ACC112 (cell line): ENCODE measurements at regions not wholly inside any gene's neighbourhood (a gene's known extent, or its start where the extent isn't known, plus 50 kb on each side); places are given as distances from the start of the nearest gene placed in this dataset.

Source experiments
- H2AFZ ChIP-seq: fragments of 200-600 bp; sonication (generic); one replicate; pipeline ENCODE4 v1.6.0; 2017; ENCODE audit warnings: antibody characterized with exemption, low read length; ENCODE audit not compliant: unreplicated experiment
- H3K27ac ChIP-seq: fragments of 200-600 bp; sonication (generic); 2 replicates; pipeline ENCODE4 v1.5.1; 2014; ENCODE audit warnings: low read depth, mild to moderate bottlenecking, antibody characterized with exemption, low read length, moderate library complexity
- H3K27me3 ChIP-seq: fragments of 200-600 bp; sonication (generic); 2 replicates; pipeline ENCODE4 v1.6.1; 2014; ENCODE audit warnings: mild to moderate bottlenecking, antibody characterized with exemption, low read length, moderate library complexity, mixed read lengths; ENCODE audit not compliant: insufficient read depth
- H3K36me3 ChIP-seq: fragments of 200-600 bp; sonication (generic); 2 replicates; pipeline ENCODE4 v1.6.1; 2016; ENCODE audit warnings: mild to moderate bottlenecking, antibody characterized with exemption, low read length, moderate library complexity, mixed read lengths; ENCODE audit not compliant: insufficient read depth
- H3K4me1 ChIP-seq: fragments of 200-600 bp; sonication (generic); one replicate; pipeline ENCODE4 v1.6.1; 2016; ENCODE audit warnings: low read length, mixed read lengths; ENCODE audit not compliant: insufficient read depth, unreplicated experiment, control insufficient read depth
- H3K4me3 ChIP-seq: fragments of 200-600 bp; sonication (generic); 2 replicates; pipeline ENCODE4 v1.5.1; 2014; ENCODE audit warnings: mild to moderate bottlenecking, low read depth, low read length
- H3K79me2 ChIP-seq: fragments of 200-600 bp; sonication (generic); one replicate; pipeline ENCODE4 v1.6.0; 2016; ENCODE audit warnings: low read length; ENCODE audit not compliant: control insufficient read depth, unreplicated experiment, insufficient read depth

DNA sequence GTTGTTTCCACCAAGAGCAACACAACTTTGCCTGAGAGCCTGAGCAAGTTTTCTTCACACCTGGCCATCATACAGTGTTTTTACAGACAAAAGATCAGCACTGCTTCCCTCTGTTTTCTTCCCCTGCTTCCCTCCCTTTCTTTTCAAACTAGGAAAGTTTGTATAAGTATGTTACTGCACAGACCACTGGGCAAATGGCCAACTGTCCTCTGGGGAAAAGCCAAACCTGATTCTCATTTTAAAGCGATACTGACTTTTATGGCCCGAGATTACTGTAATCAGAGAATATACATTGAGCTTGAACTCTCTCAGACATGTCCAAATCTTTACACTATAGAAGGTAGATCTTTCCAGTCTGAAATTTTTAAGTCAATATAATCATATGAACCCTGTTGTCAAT, 415.0 kb downstream of the NFIB start:
- Histone ChIP-seq H3K4me3 (no peak overlapping the region), H3K4me1 (no peaks in the 10 kb centered on the region), H2AFZ (no peak overlapping the region), H3K36me3 (no peaks in the 10 kb centered on the region), H3K27ac (no peak overlapping the region), H3K79me2 (no peaks in the 10 kb centered on the region), H3K27me3 (no peaks in the 10 kb centered on the region)

DNA sequence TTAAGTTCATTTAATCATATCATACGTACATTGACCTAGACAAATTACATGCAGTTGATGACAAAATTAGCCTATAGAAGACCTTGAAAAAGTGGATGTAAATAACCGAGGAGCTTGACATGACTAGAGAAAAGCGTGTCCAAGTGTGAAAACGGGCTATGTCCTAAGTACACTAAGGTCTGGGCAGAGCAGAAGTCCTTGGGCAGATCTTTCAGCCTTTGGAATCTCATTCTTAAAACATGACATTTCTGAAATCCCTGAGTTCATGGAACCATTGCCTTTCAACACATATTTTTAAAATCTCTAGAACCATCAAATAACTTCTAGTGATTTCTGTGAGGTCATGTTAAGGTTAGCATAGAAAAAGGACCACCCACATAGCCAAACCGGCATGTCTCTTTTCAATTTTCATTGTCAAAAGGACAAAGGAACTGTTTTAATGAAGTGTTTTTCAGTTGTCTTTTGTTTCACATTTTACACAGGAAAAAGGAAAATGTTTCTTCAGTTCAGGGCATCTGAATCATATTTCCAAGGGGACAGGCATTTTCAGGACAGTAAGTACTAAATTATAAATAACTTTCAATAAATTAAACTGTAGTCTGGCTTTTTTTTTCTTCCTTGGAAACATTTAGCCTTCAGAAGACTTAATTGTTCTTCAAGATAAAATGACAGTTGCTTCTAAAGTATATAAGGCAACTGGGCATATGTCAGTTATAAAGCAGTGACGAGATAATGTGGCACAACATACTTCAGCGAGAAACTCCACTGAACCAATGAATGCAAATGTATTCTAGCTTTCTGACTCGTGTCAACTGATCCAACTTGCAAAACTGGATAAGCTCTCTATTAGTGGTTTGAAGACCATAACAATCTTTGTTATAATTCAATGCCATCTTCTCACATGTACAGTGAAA, 416.8 kb downstream of the NFIB start:
- no peak overlapping the region for H3K4me3 ChIP-seq
- H3K4me1 ChIP-seq = no peaks in the 10 kb centered on the region
- no peak overlapping the region for H2AFZ ChIP-seq
- no peaks in the 10 kb centered on the region for H3K79me2 ChIP-seq
- no peaks in the 10 kb centered on the region for H3K36me3 ChIP-seq
- no peak overlapping the region for H3K27ac ChIP-seq
- no peaks in the 10 kb centered on the region for H3K27me3 ChIP-seq

DNA sequence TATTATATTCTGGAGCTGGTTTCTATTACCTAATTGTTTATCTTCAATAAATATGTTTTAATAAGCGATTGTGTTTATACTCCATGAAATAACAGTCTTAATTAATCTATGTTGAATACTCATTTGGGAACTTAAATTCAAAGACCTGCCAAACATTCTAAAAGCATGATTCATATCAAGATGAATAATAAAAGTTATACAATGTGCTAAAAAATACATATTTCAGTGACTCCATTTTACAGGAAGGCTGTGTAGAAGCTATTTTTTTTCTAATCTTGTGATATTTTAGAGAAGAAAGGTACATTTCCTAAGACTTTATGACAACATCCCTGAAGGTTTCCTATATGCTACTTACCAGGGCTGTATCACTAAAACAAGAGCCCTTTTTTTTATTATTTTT, 417.9 kb downstream of the NFIB start:
- Histone ChIP-seq H3K4me3 (no peak overlapping the region), H2AFZ (no peak overlapping the region), H3K27ac (no peak overlapping the region), H3K4me1 (no peaks in the 10 kb centered on the region), H3K36me3 (no peaks in the 10 kb centered on the region), H3K79me2 (no peaks in the 10 kb centered on the region), H3K27me3 (no peaks in the 10 kb centered on the region)

DNA sequence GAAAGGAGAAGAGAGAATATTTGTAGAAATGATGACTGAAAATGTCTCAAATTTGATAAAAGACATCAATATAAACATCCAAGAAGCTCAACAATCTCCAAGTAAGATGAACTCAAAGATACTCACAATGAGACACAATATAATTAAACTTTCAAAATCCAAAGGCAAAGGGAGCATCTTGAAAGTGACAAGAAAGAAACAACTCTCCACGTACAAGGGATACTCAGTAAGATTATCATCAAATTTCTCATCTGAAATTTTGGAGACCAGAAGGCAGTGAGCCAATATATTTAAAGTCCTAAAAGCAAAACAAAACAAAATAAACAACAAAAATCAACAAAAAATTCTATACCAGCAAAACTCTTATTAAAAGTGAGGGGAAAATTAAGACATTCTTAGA, 428.7 kb downstream of the NFIB start:
- peaks cover 8% of the 10 kb centered on the region for H3K4me1 ChIP-seq

DNA sequence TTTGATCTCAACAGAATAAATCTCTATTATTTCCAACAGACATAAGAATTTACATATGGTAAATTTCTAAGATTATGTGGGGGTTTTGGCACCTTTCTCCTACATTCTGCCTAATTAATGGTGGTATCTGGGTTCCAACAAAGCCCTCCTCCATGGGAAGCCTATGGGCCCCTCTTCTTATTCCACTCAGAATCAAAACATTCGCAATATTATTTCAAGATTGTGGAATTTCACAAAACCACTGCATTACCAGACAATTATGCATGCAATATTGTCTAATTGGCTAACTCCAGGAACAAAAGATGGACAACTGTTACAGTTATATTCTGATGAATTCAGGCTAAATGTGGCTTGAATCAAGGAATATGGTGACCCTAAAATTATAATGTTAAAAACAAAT, 434.0 kb downstream of the NFIB start:
- no peaks in the 10 kb centered on the region for H3K36me3 ChIP-seq
- no peaks in the 10 kb centered on the region for H3K79me2 ChIP-seq
- H3K4me3 ChIP-seq = no peak overlapping the region
- H3K27ac ChIP-seq = no peak overlapping the region
- no peak overlapping the region for H2AFZ ChIP-seq
- H3K4me1 ChIP-seq = no peaks in the 10 kb centered on the region
- no peaks in the 10 kb centered on the region for H3K27me3 ChIP-seq

More for the DNA sequence above, 428.7 kb downstream of the NFIB start:
- Histone ChIP-seq H3K4me3 (no peak overlapping the region), H3K27ac (no peak overlapping the region), H3K79me2 (no peaks in the 10 kb centered on the region), H3K36me3 (no peaks in the 10 kb centered on the region), H2AFZ (no peak overlapping the region), H3K27me3 (no peaks in the 10 kb centered on the region)

DNA sequence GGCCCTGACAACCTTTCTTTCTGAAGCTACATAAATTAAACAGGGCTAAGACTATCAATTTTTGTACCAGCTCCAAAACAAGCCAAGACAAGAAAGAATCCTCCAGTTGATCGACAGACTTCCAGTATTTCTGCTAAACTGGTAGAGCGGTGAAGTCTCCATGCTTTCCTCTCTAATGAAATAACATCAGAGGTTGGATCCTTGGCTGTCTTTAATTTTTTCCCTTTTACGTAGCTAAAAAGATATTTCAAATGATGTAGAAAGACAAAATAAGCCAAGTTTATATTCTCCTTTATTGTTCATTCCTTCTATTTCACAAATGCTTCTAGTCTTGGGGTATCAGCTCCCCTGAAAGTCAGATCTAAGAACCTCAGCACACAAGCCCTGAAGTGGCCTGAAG, 434.9 kb downstream of the NFIB start:
- Histone ChIP-seq H3K36me3 (no peaks in the 10 kb centered on the region), H3K79me2 (no peaks in the 10 kb centered on the region), H2AFZ (no peak overlapping the region), H3K27ac (no peak overlapping the region), H3K4me3 (no peak overlapping the region), H3K4me1 (no peaks in the 10 kb centered on the region), H3K27me3 (no peaks in the 10 kb centered on the region)

DNA sequence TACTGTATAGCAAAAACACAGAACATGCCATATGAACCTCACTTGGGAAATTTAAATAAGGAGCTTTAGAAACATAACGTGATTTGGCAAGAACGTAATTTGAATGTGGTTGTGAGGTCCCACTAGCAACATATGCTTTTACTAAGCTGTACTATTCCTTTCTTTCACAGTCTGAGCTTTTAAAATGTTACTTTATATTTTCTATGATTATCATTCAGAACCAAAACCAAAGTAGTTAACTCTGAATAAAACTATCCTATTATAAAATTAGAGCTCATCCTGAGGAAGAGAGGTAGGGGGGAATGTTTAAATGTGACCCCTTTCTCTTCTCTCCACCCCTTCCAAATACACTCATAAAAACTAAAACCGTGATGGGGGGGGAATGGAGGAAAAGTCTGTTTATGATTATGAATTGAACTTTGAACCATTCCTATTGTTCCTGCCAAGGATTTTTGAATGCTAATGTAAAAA, 435.7 kb downstream of the NFIB start:
- H2AFZ ChIP-seq = no peak overlapping the region

DNA sequence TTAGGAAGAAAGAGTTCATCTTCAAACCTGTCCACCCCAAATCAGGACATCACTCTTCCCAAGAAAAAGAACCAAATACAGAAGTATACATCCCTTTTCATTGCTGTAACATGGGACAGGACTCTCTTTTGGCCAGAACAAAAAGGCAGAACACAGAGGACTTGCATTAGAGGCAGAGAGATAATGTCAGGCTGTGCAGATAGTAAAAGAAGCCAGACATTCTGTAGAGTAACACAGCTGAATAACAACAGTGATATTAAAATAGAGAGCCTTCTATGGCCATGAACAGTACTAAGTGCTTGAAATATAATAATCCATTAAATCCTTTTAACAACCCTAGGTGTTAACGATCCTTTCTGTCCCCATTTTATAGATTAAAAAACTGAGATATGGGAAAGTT, 437.2 kb downstream of the NFIB start:
- Histone ChIP-seq H3K4me3 (no peak overlapping the region), H3K27ac (no peak overlapping the region), H3K4me1 (no peaks in the 10 kb centered on the region), H3K27me3 (no peaks in the 10 kb centered on the region), H2AFZ (no peak overlapping the region), H3K36me3 (no peaks in the 10 kb centered on the region), H3K79me2 (no peaks in the 10 kb centered on the region)

More for the DNA sequence above, 435.7 kb downstream of the NFIB start:
- Histone ChIP-seq H3K27ac (no peak overlapping the region), H3K4me1 (no peaks in the 10 kb centered on the region), H3K79me2 (no peaks in the 10 kb centered on the region), H3K36me3 (no peaks in the 10 kb centered on the region), H3K27me3 (no peaks in the 10 kb centered on the region), H3K4me3 (no peak overlapping the region)

DNA sequence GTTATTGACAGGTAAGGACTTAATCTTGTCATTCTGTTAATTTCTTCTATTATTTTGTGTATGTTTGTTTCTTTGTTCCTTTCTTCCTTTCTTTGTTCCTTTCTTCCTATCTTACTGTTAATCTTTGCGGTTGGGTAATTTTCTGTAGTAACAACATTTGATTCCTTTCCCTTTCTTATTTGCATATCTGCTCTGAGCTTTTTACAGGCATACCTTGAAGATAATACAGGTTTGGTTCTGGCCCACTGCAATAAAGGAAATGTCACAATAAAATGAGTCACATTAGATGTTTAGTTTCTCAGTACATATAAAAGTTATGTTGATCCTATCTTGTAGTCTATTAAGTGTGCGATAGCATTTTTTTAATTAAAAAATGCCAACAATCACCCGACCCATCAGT, 440.7 kb downstream of the NFIB start:
- no peaks in the 10 kb centered on the region for H3K4me1 ChIP-seq
- no peaks in the 10 kb centered on the region for H3K27me3 ChIP-seq
- no peak overlapping the region for H3K4me3 ChIP-seq
- no peak overlapping the region for H2AFZ ChIP-seq
- no peak overlapping the region for H3K27ac ChIP-seq
- no peaks in the 10 kb centered on the region for H3K36me3 ChIP-seq
- no peaks in the 10 kb centered on the region for H3K79me2 ChIP-seq

DNA sequence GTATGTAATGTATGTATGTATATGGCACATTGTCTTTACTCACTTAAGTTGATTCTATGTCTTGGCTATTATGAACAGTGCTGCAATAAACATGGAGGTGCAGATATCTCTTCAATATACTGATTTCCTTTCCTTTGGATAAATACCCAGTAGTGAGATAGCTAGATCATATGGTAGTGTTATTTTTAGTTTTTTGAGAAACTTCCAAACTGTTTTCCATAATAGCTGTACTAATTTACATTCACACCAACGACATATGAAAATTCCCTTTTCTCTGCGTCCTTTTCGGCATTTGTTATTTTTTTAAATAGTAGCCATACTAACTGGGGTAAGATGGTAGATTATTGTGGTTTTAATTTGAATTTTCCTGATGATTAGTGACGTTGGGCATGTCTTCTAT, 445.6 kb downstream of the NFIB start:
- Histone ChIP-seq H3K4me1 (peaks cover 3% of the 10 kb centered on the region), H3K36me3 (no peaks in the 10 kb centered on the region), H3K27ac (no peak overlapping the region), H3K27me3 (no peaks in the 10 kb centered on the region), H3K4me3 (no peak overlapping the region), H2AFZ (no peak overlapping the region), H3K79me2 (no peaks in the 10 kb centered on the region)

DNA sequence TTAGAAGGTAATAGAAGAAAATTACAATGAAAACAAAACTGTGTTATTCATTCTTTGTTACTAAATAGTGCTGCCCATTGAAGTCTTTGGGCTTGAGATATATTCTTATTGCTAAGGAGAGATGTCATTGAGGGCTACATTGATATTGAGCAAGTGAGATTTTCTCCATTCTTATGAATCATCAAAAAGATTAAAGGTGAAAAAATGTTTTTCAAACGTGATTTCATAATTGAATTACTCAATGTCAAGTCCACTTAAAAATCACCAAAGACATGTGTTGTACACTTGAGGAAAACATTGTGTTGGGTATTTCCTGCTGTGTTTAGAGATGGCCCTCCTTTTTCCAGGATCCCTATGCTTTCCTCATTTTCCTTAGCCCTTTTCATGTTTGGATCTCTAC, 448.1 kb downstream of the NFIB start:
- no peak overlapping the region for H2AFZ ChIP-seq
- no peak overlapping the region for H3K4me3 ChIP-seq
- H3K27ac ChIP-seq = no peak overlapping the region
- H3K4me1 ChIP-seq = peaks cover 9% of the 10 kb centered on the region
- no peaks in the 10 kb centered on the region for H3K27me3 ChIP-seq
- no peaks in the 10 kb centered on the region for H3K36me3 ChIP-seq
- H3K79me2 ChIP-seq = no peaks in the 10 kb centered on the region
